H1 (cell line): ENCODE measurements at regions not wholly inside any gene's neighbourhood (a gene's known extent, or its start where the extent isn't known, plus 50 kb on each side); places are given as distances from the start of the nearest gene placed in this dataset.

ENCODE experiments used
- ASH2L ChIP-seq: fragments of 200-600, 300-600 bp; sonication (generic); IDR thresholded peaks from one replicate; pipeline ENCODE4 v1.7.1; 2017; ENCODE audit warnings: low read length
- BRCA1 ChIP-seq: IDR thresholded peaks from 2 replicates; pipeline ENCODE4 v1.6.1; 2012; ENCODE audit warnings: low read depth, low read length, improper control_type of control experiment
- CBX5 ChIP-seq: fragments of 300-800, 300-1000 bp; sonication (generic); IDR thresholded peaks from 2 replicates; pipeline ENCODE4 v1.7.1; 2016; ENCODE audit warnings: antibody characterized with exemption, low read length, low read depth
- PHF8 ChIP-seq: fragments of 200-600 bp; sonication (generic); conservative IDR thresholded peaks from 2 replicates; pipeline ENCODE4 v1.7.1; 2012; ENCODE audit warnings: low read depth, mild to moderate bottlenecking, inconsistent platforms, low read length, moderate library complexity
- RAD21 ChIP-seq, 2 experiments: IDR thresholded peaks in 1 of 2; conservative IDR thresholded peaks in 1 of 2; 2 replicates each; pipeline ENCODE4 v1.6.1; 2011; ENCODE audit warnings: low read depth in 2 of 2, low read length in 2 of 2, improper control_type of control experiment in 1 of 2, inconsistent platforms in 1 of 2, mild to moderate bottlenecking in 1 of 2, moderate library complexity in 1 of 2
- RBBP5 ChIP-seq: IDR thresholded peaks from 2 replicates; pipeline ENCODE4 v1.7.1; 2012; ENCODE audit warnings: low read depth, mild to moderate bottlenecking, inconsistent platforms, low read length, moderate library complexity, borderline replicate concordance
- SIX5 ChIP-seq: IDR thresholded peaks from 2 replicates; pipeline ENCODE4 v1.6.1; 2011; ENCODE audit warnings: mild to moderate bottlenecking, low read depth, low read length
- SRF ChIP-seq: IDR thresholded peaks from 2 replicates; pipeline ENCODE4 v1.6.1; 2011; ENCODE audit warnings: mild to moderate bottlenecking, low read depth, low read length, moderate library complexity
- TAF1 ChIP-seq: IDR thresholded peaks from 2 replicates; pipeline ENCODE4 v1.6.1; 2011; ENCODE audit warnings: mild to moderate bottlenecking, low read depth, low read length
- YY1 ChIP-seq: IDR thresholded peaks from 2 replicates; pipeline ENCODE4 v1.6.1; 2011; ENCODE audit warnings: low read depth, mild to moderate bottlenecking, low read length
- TF ChIP-seq, protein P1 (sequence below): fragments of 300-600 bp; sonication (generic); IDR thresholded peaks from 2 replicates; pipeline ENCODE4 v1.7.1; 2012; ENCODE audit warnings: low read length, moderate library complexity, mild to moderate bottlenecking, inconsistent platforms; ENCODE audit not compliant: insufficient replicate concordance

DNA sequence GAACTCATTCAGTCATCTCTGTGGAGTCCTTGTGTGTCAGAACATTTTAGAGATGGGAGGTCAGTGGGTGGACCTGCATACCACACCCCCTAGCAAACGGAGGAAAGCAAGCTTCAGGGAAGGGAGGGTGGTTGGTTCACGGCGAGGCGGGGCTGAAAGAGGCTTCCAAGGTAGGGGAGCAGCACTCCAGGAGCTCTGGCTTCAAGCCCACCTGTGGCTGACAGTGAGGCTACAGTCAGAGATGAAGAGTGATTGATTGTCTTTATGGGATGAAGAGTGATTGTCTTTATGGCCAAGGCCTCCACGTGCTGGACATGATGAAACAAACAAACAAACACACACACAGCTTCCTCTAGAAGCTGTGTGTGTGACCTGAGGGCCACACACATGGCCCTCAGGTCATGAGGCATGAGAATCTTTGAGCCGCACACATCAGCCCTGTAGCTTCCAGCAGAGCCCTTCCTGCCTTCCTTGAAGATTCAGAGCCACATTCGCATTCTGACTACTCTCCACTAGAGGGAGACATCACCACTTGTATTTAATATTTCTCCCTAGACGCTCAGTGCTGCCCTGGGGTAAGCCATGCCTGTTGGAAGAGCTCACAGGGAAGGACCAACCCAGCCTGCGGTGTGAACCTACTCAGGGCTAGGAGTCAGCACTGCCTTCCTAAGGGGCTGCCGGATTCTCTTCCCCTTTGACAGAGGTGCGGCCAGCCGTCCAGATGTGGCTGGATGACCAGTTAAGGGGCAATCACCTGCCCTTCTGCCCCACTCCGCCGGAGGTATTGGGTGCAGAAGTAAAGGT lies 54.4 kb upstream of the KCNA1 start (continued):
- TF ChIP-seq RAD21 (IDR thresholded peaks at IDR 0.05 in 1 of 2, conservative IDR thresholded peaks at IDR 0.05 in 1 of 2; ENCODE audit: low read depth in 2 of 2, low read length in 2 of 2) (peak; percentile 89 to 90), CBX5 (no peak), BRCA1 (no peak), PHF8 (no peak), TAF1 (no peak), SIX5 (no peak), SRF (no peak), RBBP5 (no peak), ASH2L (no peak), YY1 (0 out of 2 replicates have a peak, but pooled peaks have one; percentile 28)
- TF ChIP-seq, protein P1, sequence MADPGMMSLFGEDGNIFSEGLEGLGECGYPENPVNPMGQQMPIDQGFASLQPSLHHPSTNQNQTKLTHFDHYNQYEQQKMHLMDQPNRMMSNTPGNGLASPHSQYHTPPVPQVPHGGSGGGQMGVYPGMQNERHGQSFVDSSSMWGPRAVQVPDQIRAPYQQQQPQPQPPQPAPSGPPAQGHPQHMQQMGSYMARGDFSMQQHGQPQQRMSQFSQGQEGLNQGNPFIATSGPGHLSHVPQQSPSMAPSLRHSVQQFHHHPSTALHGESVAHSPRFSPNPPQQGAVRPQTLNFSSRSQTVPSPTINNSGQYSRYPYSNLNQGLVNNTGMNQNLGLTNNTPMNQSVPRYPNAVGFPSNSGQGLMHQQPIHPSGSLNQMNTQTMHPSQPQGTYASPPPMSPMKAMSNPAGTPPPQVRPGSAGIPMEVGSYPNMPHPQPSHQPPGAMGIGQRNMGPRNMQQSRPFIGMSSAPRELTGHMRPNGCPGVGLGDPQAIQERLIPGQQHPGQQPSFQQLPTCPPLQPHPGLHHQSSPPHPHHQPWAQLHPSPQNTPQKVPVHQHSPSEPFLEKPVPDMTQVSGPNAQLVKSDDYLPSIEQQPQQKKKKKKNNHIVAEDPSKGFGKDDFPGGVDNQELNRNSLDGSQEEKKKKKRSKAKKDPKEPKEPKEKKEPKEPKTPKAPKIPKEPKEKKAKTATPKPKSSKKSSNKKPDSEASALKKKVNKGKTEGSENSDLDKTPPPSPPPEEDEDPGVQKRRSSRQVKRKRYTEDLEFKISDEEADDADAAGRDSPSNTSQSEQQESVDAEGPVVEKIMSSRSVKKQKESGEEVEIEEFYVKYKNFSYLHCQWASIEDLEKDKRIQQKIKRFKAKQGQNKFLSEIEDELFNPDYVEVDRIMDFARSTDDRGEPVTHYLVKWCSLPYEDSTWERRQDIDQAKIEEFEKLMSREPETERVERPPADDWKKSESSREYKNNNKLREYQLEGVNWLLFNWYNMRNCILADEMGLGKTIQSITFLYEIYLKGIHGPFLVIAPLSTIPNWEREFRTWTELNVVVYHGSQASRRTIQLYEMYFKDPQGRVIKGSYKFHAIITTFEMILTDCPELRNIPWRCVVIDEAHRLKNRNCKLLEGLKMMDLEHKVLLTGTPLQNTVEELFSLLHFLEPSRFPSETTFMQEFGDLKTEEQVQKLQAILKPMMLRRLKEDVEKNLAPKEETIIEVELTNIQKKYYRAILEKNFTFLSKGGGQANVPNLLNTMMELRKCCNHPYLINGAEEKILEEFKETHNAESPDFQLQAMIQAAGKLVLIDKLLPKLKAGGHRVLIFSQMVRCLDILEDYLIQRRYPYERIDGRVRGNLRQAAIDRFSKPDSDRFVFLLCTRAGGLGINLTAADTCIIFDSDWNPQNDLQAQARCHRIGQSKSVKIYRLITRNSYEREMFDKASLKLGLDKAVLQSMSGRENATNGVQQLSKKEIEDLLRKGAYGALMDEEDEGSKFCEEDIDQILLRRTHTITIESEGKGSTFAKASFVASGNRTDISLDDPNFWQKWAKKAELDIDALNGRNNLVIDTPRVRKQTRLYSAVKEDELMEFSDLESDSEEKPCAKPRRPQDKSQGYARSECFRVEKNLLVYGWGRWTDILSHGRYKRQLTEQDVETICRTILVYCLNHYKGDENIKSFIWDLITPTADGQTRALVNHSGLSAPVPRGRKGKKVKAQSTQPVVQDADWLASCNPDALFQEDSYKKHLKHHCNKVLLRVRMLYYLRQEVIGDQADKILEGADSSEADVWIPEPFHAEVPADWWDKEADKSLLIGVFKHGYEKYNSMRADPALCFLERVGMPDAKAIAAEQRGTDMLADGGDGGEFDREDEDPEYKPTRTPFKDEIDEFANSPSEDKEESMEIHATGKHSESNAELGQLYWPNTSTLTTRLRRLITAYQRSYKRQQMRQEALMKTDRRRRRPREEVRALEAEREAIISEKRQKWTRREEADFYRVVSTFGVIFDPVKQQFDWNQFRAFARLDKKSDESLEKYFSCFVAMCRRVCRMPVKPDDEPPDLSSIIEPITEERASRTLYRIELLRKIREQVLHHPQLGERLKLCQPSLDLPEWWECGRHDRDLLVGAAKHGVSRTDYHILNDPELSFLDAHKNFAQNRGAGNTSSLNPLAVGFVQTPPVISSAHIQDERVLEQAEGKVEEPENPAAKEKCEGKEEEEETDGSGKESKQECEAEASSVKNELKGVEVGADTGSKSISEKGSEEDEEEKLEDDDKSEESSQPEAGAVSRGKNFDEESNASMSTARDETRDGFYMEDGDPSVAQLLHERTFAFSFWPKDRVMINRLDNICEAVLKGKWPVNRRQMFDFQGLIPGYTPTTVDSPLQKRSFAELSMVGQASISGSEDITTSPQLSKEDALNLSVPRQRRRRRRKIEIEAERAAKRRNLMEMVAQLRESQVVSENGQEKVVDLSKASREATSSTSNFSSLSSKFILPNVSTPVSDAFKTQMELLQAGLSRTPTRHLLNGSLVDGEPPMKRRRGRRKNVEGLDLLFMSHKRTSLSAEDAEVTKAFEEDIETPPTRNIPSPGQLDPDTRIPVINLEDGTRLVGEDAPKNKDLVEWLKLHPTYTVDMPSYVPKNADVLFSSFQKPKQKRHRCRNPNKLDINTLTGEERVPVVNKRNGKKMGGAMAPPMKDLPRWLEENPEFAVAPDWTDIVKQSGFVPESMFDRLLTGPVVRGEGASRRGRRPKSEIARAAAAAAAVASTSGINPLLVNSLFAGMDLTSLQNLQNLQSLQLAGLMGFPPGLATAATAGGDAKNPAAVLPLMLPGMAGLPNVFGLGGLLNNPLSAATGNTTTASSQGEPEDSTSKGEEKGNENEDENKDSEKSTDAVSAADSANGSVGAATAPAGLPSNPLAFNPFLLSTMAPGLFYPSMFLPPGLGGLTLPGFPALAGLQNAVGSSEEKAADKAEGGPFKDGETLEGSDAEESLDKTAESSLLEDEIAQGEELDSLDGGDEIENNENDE: no peak
